Trophoblast cell (in vitro differentiated cells and primary cell): ENCODE measurements at regions not wholly inside any gene's neighbourhood (a gene's known extent, or its start where the extent isn't known, plus 50 kb on each side); places are given as distances from the start of the nearest gene placed in this dataset.
A peak's percentile ranks its signal among the peaks of the same experiment; 100 is the strongest.

Experiments used
- DNase-seq, 2 donors: peaks; one replicate each; pipeline ENCODE4 v3.0.0-alpha.2; 2016
- H2AFZ ChIP-seq: 2 replicates; pipeline ENCODE4 v1.6.1; 2013; ENCODE audit warnings: low read length, moderate library complexity, mild to moderate bottlenecking; ENCODE audit not compliant: insufficient read depth, poor library complexity
- H2AK5ac ChIP-seq: 2 replicates; pipeline ENCODE4 v1.6.1; 2013; ENCODE audit warnings: mild to moderate bottlenecking, low read length
- H2BK120ac ChIP-seq: 2 replicates; pipeline ENCODE4 v1.6.1; 2013; ENCODE audit warnings: low read length, mild to moderate bottlenecking, moderate library complexity; ENCODE audit not compliant: insufficient read depth, poor library complexity
- H2BK12ac ChIP-seq: 2 replicates; pipeline ENCODE4 v1.6.1; 2013; ENCODE audit warnings: mild to moderate bottlenecking, low read length, moderate library complexity
- H2BK5ac ChIP-seq: 2 replicates; pipeline ENCODE4 v1.6.1; 2013; ENCODE audit warnings: low read length, low read depth, moderate library complexity, mild to moderate bottlenecking; ENCODE audit not compliant: poor library complexity
- H3K14ac ChIP-seq: 2 replicates; pipeline ENCODE4 v1.6.1; 2013; ENCODE audit warnings: mild to moderate bottlenecking, low read length
- H3K18ac ChIP-seq: 2 replicates; pipeline ENCODE4 v1.6.1; 2013; ENCODE audit warnings: mild to moderate bottlenecking, low read length
- H3K23ac ChIP-seq: 2 replicates; pipeline ENCODE4 v1.6.1; 2013; ENCODE audit warnings: low read length
- H3K27ac ChIP-seq: 2 replicates; pipeline ENCODE4 v1.5.1; 2013; ENCODE audit warnings: low read depth, mild to moderate bottlenecking, inconsistent platforms, low read length, moderate library complexity
- H3K27me3 ChIP-seq: 2 replicates; pipeline ENCODE4 v1.6.1; 2013; ENCODE audit warnings: inconsistent platforms, mild to moderate bottlenecking, low read length, moderate library complexity; ENCODE audit not compliant: insufficient read depth
- H3K36me3 ChIP-seq, 2 experiments: 1 replicate in 1 of 2; 2 replicates in 1 of 2; pipeline ENCODE4 v1.6.1; 2013; ENCODE audit warnings: low read length in 2 of 2, mild to moderate bottlenecking in 2 of 2, moderate library complexity in 1 of 2; ENCODE audit not compliant: insufficient read depth in 2 of 2, control insufficient read depth in 1 of 2
- H3K4ac ChIP-seq: 2 replicates; pipeline ENCODE4 v1.6.1; 2013; ENCODE audit warnings: low read depth, mild to moderate bottlenecking, low read length, moderate library complexity
- H3K4me1 ChIP-seq, 2 experiments: 1 replicate in 1 of 2; 2 replicates in 1 of 2; pipeline ENCODE4 v1.6.1; 2013; ENCODE audit warnings: low read length in 2 of 2, mild to moderate bottlenecking in 2 of 2, moderate library complexity in 1 of 2; ENCODE audit not compliant: insufficient read depth in 2 of 2, control insufficient read depth in 1 of 2
- H3K4me2 ChIP-seq: 2 replicates; pipeline ENCODE4 v1.6.1; 2013; ENCODE audit warnings: inconsistent platforms, mild to moderate bottlenecking, low read length, moderate library complexity
- H3K4me3 ChIP-seq: 2 replicates; pipeline ENCODE4 v1.5.1; 2013; ENCODE audit warnings: mild to moderate bottlenecking, low read depth, low read length, inconsistent platforms
- H3K79me1 ChIP-seq: one replicate; pipeline ENCODE4 v1.6.1; 2013; ENCODE audit warnings: low read length
- H3K79me2 ChIP-seq: 2 replicates; pipeline ENCODE4 v1.6.1; 2013; ENCODE audit warnings: low read length, mild to moderate bottlenecking; ENCODE audit not compliant: control insufficient read depth, insufficient read depth, poor library complexity
- H3K9ac ChIP-seq: 2 replicates; pipeline ENCODE4 v1.6.1; 2013; ENCODE audit warnings: mild to moderate bottlenecking, low read length
- H3K9me3 ChIP-seq: 2 replicates; pipeline ENCODE4 v1.6.1; 2013; ENCODE audit warnings: low read depth, mild to moderate bottlenecking, control low read depth, inconsistent platforms, low read length; ENCODE audit not compliant: insufficient read depth
- H4K12ac ChIP-seq: 2 replicates; pipeline ENCODE4 v1.6.1; 2013; ENCODE audit warnings: low read depth, mild to moderate bottlenecking, low read length, moderate library complexity
- H4K8ac ChIP-seq: 2 replicates; pipeline ENCODE4 v1.6.1; 2013; ENCODE audit warnings: low read depth, mild to moderate bottlenecking, low read length, moderate library complexity
- H4K91ac ChIP-seq: one replicate; pipeline ENCODE4 v1.6.1; 2013; ENCODE audit warnings: low read depth, mild to moderate bottlenecking, low read length, moderate library complexity
- WGBS: extraction: QIAGEN DNeasy Blood & Tissue Kit; methylation state at CpG from one replicate; pipeline ENCODE4 v1.1.7; 2013; ENCODE audit warnings: missing lambda C conversion rate; ENCODE audit not compliant: insufficient read length, insufficient coverage; ENCODE audit errors: extremely low coverage; 5-methylcytosine and 5-hydroxymethylcytosine counted together

DNA sequence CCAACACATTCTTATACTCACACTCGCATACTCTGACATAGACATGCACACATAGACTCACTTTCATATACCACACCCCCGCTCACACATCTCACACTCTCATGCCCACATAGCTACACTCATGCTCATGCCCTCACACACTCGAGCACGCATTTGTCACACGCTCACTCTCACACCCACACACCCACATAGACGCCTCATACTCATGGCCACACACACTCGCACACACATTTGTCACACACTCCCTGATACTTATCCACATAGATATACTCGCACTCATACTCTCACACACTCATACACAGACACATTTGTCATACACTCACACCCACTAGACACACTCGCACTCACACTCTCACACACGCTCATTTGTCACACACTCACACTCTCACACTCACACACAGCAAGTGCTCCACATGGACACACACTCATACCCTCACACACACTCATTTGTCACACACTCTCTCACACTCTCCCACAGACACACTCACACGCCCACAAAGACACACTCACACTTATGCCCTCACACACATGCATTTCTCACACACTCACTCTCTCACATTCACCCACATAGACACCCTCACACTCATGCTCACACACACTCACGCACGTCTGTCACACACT, 50.9 kb downstream of the TNP1 start:
- H3K4me3 ChIP-seq: no peak overlapping the region
- H3K9me3 ChIP-seq: no peaks in the 10 kb centered on the region
- no peak overlapping the region for H2BK5ac ChIP-seq
- H3K79me1 ChIP-seq: no peaks in the 10 kb centered on the region
- H3K9ac ChIP-seq: no peak overlapping the region
- H3K18ac ChIP-seq: no peak overlapping the region
- H3K14ac ChIP-seq: no peak overlapping the region
- no peaks in the 10 kb centered on the region for H3K36me3 ChIP-seq
- H4K91ac ChIP-seq: no peak overlapping the region
- H3K4me2 ChIP-seq: no peak overlapping the region
- no peak overlapping the region for H2BK12ac ChIP-seq
- H2AK5ac ChIP-seq: no peak overlapping the region
- H4K12ac ChIP-seq: no peak overlapping the region
- no peak for DNase-seq
- no peaks in the 10 kb centered on the region for H3K4me1 ChIP-seq
- 100% methylated on average over 5 of the region's 13 CpGs for WGBS
- no peaks in the 10 kb centered on the region for H3K27me3 ChIP-seq
- H4K8ac ChIP-seq: no peak overlapping the region
- H3K4ac ChIP-seq: no peak overlapping the region
- no peak overlapping the region for H3K23ac ChIP-seq
- H2AFZ ChIP-seq: no peak overlapping the region
- no peak overlapping the region for H3K27ac ChIP-seq
- H2BK120ac ChIP-seq: no peak overlapping the region
- no peaks in the 10 kb centered on the region for H3K79me2 ChIP-seq

DNA sequence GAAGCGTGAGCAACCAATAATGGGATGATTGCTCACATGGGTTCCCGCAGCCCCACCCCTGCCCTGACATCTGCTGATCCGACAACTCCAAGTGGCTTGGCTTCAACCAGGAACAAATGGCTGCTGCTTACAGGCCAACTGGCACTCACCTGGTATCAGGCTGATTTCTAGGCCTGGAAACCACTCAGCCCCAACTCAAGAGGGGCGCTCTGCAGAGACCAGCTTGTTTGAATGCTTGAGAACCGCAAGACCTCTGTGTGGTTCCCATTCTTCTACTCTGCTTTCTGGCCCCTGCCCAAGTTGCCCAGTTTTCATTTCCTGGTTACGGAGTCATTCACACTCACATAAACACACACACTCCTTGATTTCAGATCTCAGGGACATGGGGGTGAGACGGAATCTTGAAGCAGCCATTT, 52.0 kb downstream of the TNP1 start:
- Histone ChIP-seq H2AFZ (no peak overlapping the region), H3K18ac (no peak overlapping the region), H3K4me1 (no peaks in the 10 kb centered on the region), H3K14ac (no peak overlapping the region), H4K12ac (no peak overlapping the region), H3K9ac (no peak overlapping the region), H3K27ac (no peak overlapping the region), H4K8ac (no peak overlapping the region), H3K4ac (no peak overlapping the region), H3K79me1 (no peaks in the 10 kb centered on the region), H3K79me2 (no peaks in the 10 kb centered on the region), H2AK5ac (no peak overlapping the region), H3K23ac (no peak overlapping the region), H3K9me3 (no peaks in the 10 kb centered on the region), H2BK120ac (no peak overlapping the region), H4K91ac (no peak overlapping the region), H3K27me3 (no peaks in the 10 kb centered on the region), H3K4me3 (no peak overlapping the region), H2BK5ac (no peak overlapping the region), H3K4me2 (no peak overlapping the region), H3K36me3 (no peaks in the 10 kb centered on the region), H2BK12ac (no peak overlapping the region)
- WGBS: no CpG with 5 or more reads among the region's 7 CpGs
- no peak for DNase-seq

- Histone ChIP-seq H3K4me1 (no peaks in the 10 kb centered on the region), H3K4me2 (no peak overlapping the region), H3K79me1 (no peaks in the 10 kb centered on the region), H3K4ac (no peak overlapping the region), H2AK5ac (no peak overlapping the region), H3K9me3 (no peaks in the 10 kb centered on the region), H3K79me2 (no peaks in the 10 kb centered on the region), H3K4me3 (no peak overlapping the region), H3K36me3 (no peaks in the 10 kb centered on the region), H2BK12ac (no peak overlapping the region), H2BK5ac (no peak overlapping the region), H3K18ac (no peak overlapping the region), H2AFZ (no peak overlapping the region), H3K9ac (no peak overlapping the region), H4K12ac (no peak overlapping the region), H3K27ac (no peak overlapping the region), H3K23ac (no peak overlapping the region), H3K14ac (no peak overlapping the region), H3K27me3 (no peaks in the 10 kb centered on the region), H4K8ac (no peak overlapping the region), H4K91ac (no peak overlapping the region), H2BK120ac (no peak overlapping the region)
- no CpG with 5 or more reads among the region's 10 CpGs for whole genome bisulfite sequencing
- peak; percentile 2 to 3 for DNase-seq
Measured at GRCh38 chr2:216804357-216805350, 55.2 kb downstream of the TNP1 start.

- Histone ChIP-seq H3K4ac (no peak overlapping the region), H3K14ac (no peak overlapping the region), H3K9me3 (no peaks in the 10 kb centered on the region), H2BK120ac (no peak overlapping the region), H2AK5ac (no peak overlapping the region), H3K4me2 (no peak overlapping the region), H2BK5ac (no peak overlapping the region), H2AFZ (no peak overlapping the region), H4K91ac (no peak overlapping the region), H3K9ac (no peak overlapping the region), H3K79me2 (no peaks in the 10 kb centered on the region), H3K23ac (no peak overlapping the region), H3K79me1 (no peaks in the 10 kb centered on the region), H3K4me1 (no peaks in the 10 kb centered on the region), H3K27me3 (no peaks in the 10 kb centered on the region), H2BK12ac (no peak overlapping the region), H3K36me3 (no peaks in the 10 kb centered on the region), H3K18ac (no peak overlapping the region), H4K8ac (no peak overlapping the region), H3K4me3 (no peak overlapping the region), H4K12ac (no peak overlapping the region), H3K27ac (no peak overlapping the region)
- DNase-seq: no peak
- WGBS: no CpG with 5 or more reads among the region's 13 CpGs
Measured at GRCh38 chr2:216803791-216804190, 56.1 kb downstream of the TNP1 start.
